GM12875 (cell line): ENCODE measurements at regions not wholly inside any gene's neighbourhood (a gene's known extent, or its start where the extent isn't known, plus 50 kb on each side); places are given as distances from the start of the nearest gene placed in this dataset.

ENCODE experiments used
- H3K4me3 ChIP-seq: one replicate; pipeline ENCODE4 v1.5.1; 2011; ENCODE audit warnings: low read depth, low read length, control low read depth
- TF ChIP-seq, protein P1 (sequence below): IDR thresholded peaks from 2 replicates; pipeline ENCODE4 v1.5.1; 2011; ENCODE audit warnings: low read depth, mild to moderate bottlenecking, control low read depth, inconsistent platforms, low read length, moderate library complexity, borderline replicate concordance; ENCODE audit not compliant: insufficient read depth

DNA sequence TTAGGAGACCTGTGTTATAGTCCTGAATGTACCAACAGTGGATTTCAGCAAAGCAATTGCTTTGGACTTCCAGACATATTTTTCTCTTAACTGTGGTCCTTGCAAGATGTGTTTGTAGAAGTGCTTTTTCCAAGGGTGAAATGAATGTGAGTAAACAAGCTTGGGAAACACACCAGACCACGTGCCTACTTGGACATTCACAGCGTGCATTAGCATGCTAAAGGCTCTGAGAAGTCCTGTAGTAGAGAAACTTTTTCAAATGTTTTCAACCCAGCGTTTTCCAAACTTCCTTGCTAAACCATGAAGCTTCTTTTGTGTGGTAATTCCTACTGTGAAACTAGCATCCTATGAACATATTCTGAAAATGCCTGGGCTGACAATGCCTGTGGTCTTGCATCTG lies 91.2 kb upstream of the DBX1 start:
- H3K4me3 ChIP-seq = no peak overlapping the region

GRCh38 chr11:20250644-20251247 lies 90.5 kb upstream of the DBX1 start:
- TF ChIP-seq, protein P1, sequence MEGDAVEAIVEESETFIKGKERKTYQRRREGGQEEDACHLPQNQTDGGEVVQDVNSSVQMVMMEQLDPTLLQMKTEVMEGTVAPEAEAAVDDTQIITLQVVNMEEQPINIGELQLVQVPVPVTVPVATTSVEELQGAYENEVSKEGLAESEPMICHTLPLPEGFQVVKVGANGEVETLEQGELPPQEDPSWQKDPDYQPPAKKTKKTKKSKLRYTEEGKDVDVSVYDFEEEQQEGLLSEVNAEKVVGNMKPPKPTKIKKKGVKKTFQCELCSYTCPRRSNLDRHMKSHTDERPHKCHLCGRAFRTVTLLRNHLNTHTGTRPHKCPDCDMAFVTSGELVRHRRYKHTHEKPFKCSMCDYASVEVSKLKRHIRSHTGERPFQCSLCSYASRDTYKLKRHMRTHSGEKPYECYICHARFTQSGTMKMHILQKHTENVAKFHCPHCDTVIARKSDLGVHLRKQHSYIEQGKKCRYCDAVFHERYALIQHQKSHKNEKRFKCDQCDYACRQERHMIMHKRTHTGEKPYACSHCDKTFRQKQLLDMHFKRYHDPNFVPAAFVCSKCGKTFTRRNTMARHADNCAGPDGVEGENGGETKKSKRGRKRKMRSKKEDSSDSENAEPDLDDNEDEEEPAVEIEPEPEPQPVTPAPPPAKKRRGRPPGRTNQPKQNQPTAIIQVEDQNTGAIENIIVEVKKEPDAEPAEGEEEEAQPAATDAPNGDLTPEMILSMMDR = no peak
- no peak overlapping the region for H3K4me3 ChIP-seq

More for the DNA sequence above, 91.2 kb upstream of the DBX1 start:
- TF ChIP-seq, protein P1 = no peak

DNA sequence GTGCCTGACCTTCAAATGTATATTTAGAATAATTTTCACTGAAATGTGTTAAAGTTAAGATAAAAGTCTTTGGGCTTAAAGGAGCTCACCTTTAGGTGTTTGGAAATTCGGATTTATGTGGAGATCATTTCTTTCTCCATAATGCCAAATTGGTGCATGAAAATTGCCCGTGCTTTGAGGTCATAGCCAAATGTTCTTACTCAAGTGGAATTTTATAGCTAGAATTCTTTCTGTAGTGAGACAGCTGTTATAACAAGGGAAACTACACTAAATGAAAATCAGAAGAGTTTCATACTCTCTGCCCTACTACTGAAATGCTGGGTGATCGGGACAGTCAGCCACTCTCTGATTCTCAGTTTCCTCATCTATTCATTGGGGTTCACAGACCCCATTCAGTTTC lies 89.5 kb upstream of the DBX1 start:
- TF ChIP-seq, protein P1 = no peak
- no peak overlapping the region for H3K4me3 ChIP-seq

- TF ChIP-seq, protein P1 = no peak
Observed at GRCh38 chr11:20249378-20249777, 89.1 kb upstream of the DBX1 start.

GRCh38 chr11:20248871-20249270 lies 88.6 kb upstream of the DBX1 start:
- no peak overlapping the region for H3K4me3 ChIP-seq
- TF ChIP-seq, protein P1 = no peak

More at GRCh38 chr11:20249378-20249777, 89.1 kb upstream of the DBX1 start:
- no peak overlapping the region for H3K4me3 ChIP-seq

DNA sequence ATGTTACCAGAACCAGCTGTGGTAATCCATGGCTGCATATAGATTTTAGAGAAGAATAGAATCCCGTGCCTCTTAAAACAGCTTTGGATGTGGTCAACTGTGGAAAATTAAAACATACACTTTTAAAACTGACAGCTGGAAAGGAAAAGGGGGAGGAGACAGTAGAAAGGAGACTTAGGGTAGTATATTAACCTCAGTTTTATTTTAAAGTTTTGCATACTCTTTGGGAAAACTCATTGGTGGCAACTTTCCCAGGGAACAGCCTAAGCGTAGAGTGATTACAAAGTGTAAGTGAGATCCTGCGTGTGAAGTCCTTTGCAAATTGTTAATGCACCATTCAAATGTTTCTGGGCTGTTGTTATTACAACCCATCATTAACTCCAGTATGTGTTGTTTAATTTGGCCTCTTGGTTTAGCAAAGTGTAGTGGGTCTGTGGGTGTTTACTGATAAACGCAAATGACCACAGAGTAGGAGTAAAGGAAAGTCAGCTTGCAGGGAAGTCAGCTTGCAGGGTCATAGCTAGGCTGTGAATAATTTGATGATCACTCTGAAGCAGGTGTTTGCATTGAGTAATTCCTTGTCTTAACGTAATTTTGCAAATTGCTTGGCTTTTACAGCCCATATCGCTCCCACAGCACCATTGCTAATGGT lies 88.0 kb upstream of the DBX1 start:
- H3K4me3 ChIP-seq = no peak overlapping the region
- TF ChIP-seq, protein P1 = no peak

DNA sequence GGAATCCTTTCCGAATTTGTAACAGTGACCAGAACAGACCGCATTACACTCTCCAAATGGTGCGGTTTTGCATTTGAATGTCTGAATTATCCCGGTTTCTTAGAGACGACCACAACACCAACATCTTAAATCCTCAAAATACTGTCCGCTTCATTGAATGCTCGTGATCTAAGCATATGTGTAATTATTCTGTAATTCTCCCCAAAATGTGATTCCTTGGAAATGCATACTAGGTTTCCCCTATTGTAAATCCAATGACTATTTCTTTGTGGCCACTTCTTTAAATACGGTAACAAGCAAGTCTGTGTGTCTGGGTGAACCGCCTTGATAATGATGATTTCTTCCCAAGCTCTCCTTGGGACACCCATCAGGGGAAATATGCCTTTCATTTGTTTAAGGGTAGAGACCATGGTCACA lies 87.3 kb upstream of the DBX1 start:
- TF ChIP-seq, protein P1 = no peak
- H3K4me3 ChIP-seq = no peak overlapping the region
